NB4 (cell line): ENCODE measurements at regions not wholly inside any gene's neighbourhood (a gene's known extent, or its start where the extent isn't known, plus 50 kb on each side); places are given as distances from the start of the nearest gene placed in this dataset.

Experiments
- DNase-seq: peaks from one replicate; pipeline ENCODE4 v3.0.0; 2010; ENCODE audit warnings: low read depth
- H3K4me3 ChIP-seq: one replicate; pipeline ENCODE4 v1.5.1; 2011; ENCODE audit warnings: mild to moderate bottlenecking, low read depth, low read length, moderate library complexity
- CTCF ChIP-seq: IDR thresholded peaks from one replicate; pipeline ENCODE4 v1.5.1; 2012; ENCODE audit warnings: low read depth, low read length
- MYC ChIP-seq: IDR thresholded peaks from 2 replicates; pipeline ENCODE4 v1.6.1; 2011; ENCODE audit warnings: low read depth, low read length
- POLR2A ChIP-seq: IDR thresholded peaks from 2 replicates; pipeline ENCODE4 v1.6.1; 2011; ENCODE audit warnings: mild to moderate bottlenecking; ENCODE audit not compliant: insufficient read length; ENCODE audit errors: extremely low read depth
- TF ChIP-seq, protein P1 (sequence below): IDR thresholded peaks from 2 replicates; pipeline ENCODE4 v1.6.1; 2011; ENCODE audit warnings: low read depth, low read length

GRCh38 chr6:165729307-165729936 is 66.4 kb upstream of the PDE10A start:
- TF ChIP-seq POLR2A (no peak), MYC (no peak), CTCF (peak; percentile 66)
- TF ChIP-seq, protein P1, sequence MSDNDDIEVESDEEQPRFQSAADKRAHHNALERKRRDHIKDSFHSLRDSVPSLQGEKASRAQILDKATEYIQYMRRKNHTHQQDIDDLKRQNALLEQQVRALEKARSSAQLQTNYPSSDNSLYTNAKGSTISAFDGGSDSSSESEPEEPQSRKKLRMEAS, result no peak
- H3K4me3 ChIP-seq, result no peak overlapping the region
- peak; percentile 35 for DNase-seq

GRCh38 chr6:165728216-165728615 is 65.2 kb upstream of the PDE10A start:
- TF ChIP-seq POLR2A (no peak), MYC (no peak), CTCF (no peak)
- TF ChIP-seq, protein P1, result no peak

GRCh38 chr6:165726965-165727381 is 63.9 kb upstream of the PDE10A start:
- no peak overlapping the region for H3K4me3 ChIP-seq
- peak; percentile 12 for DNase-seq
- TF ChIP-seq MYC (no peak), CTCF (no peak), POLR2A (no peak)
- TF ChIP-seq, protein P1, result no peak

More at GRCh38 chr6:165728216-165728615, 65.2 kb upstream of the PDE10A start:
- no peak for DNase-seq
- no peak overlapping the region for H3K4me3 ChIP-seq

GRCh38 chr6:165726290-165726875 is 63.3 kb upstream of the PDE10A start:
- no peak for TF ChIP-seq POLR2A
- TF ChIP-seq CTCF, result no peak
- TF ChIP-seq, protein P1, result no peak
- DNase-seq, result no peak
- no peak overlapping the region for H3K4me3 ChIP-seq

GRCh38 chr6:165725201-165725600 is 62.2 kb upstream of the PDE10A start:
- TF ChIP-seq POLR2A, result no peak
- peak; percentile 35 for TF ChIP-seq CTCF
- TF ChIP-seq, protein P1, result no peak
- TF ChIP-seq MYC, result no peak
- H3K4me3 ChIP-seq, result no peak overlapping the region
- DNase-seq, result peak; percentile 32
